ENCODE measurements at regions not wholly inside any gene's neighbourhood (a gene's known extent, or its start where the extent isn't known, plus 50 kb on each side); places are given as distances from the start of the nearest gene placed in this dataset.

- Histone ChIP-seq H3K36me3 (no peaks in the 10 kb centered on the region), H3K27me3 (replicated peaks; ENCODE audit: insufficient read depth) (no peaks in the 10 kb centered on the region), H3K9me3 (no peaks in the 10 kb centered on the region), H3K27ac (no peak overlapping the region), H3K4me3 (no peak overlapping the region), H3K4me1 (replicated peaks) (no peaks in the 10 kb centered on the region)
- intact Hi-C loops (cut with DNase I): no loop called here
- WGBS: 84% methylated on average over 6 of the region's 6 CpGs
- no peak for TF ChIP-seq POLR2AphosphoS5 (IDR thresholded peaks at IDR 0.05)
- no peak for TF ChIP-seq POLR2A (IDR thresholded peaks at IDR 0.05)
- TF ChIP-seq CTCF (IDR thresholded peaks at IDR 0.05): no peak
- DNase-seq (ENCODE audit: low spot score): no peak
Observed at GRCh38 chr22:27542602-27543001, 259.0 kb downstream of the MN1 start.

- Histone ChIP-seq H3K9me3 (no peaks in the 10 kb centered on the region), H3K36me3 (no peaks in the 10 kb centered on the region), H3K27ac (no peak overlapping the region), H3K27me3 (replicated peaks; ENCODE audit: insufficient read depth) (no peaks in the 10 kb centered on the region), H3K4me1 (replicated peaks) (no peaks in the 10 kb centered on the region), H3K4me3 (no peak overlapping the region)
- intact Hi-C loops (cut with DNase I): no loop called here
- no peak for DNase-seq (ENCODE audit: low spot score)
- TF ChIP-seq POLR2AphosphoS5 (IDR thresholded peaks at IDR 0.05) (no peak), POLR2A (IDR thresholded peaks at IDR 0.05) (no peak), CTCF (IDR thresholded peaks at IDR 0.05) (no peak)
- WGBS: 81% methylated on average over 2 of the region's 2 CpGs
Observed at GRCh38 chr22:27543460-27543859, 258.1 kb downstream of the MN1 start.

- Histone ChIP-seq H3K4me3 (no peak overlapping the region), H3K27ac (no peak overlapping the region), H3K9me3 (no peaks in the 10 kb centered on the region), H3K4me1 (replicated peaks) (no peaks in the 10 kb centered on the region), H3K27me3 (replicated peaks; ENCODE audit: insufficient read depth) (no peaks in the 10 kb centered on the region), H3K36me3 (no peaks in the 10 kb centered on the region)
- TF ChIP-seq CTCF (IDR thresholded peaks at IDR 0.05) (no peak), POLR2AphosphoS5 (IDR thresholded peaks at IDR 0.05) (no peak), POLR2A (IDR thresholded peaks at IDR 0.05) (no peak)
- WGBS: 65% methylated on average over 7 of the region's 7 CpGs
- intact Hi-C loops (cut with DNase I): no loop called here
- DNase-seq (ENCODE audit: low spot score): no peak
Observed at GRCh38 chr22:27545085-27545484, 256.5 kb downstream of the MN1 start.

- H3K4me3 ChIP-seq: no peak overlapping the region
- no peaks in the 10 kb centered on the region for H3K4me1 ChIP-seq (replicated peaks)
- no peak for TF ChIP-seq CTCF (IDR thresholded peaks at IDR 0.05)
- no peak for TF ChIP-seq POLR2AphosphoS5 (IDR thresholded peaks at IDR 0.05)
- TF ChIP-seq POLR2A (IDR thresholded peaks at IDR 0.05): no peak
- WGBS: 80% methylated on average over 18 of the region's 18 CpGs
- H3K9me3 ChIP-seq: no peaks in the 10 kb centered on the region
- intact Hi-C loops (cut with DNase I): no loop called here
- H3K27me3 ChIP-seq (replicated peaks; ENCODE audit: insufficient read depth): no peaks in the 10 kb centered on the region
- no peaks in the 10 kb centered on the region for H3K36me3 ChIP-seq
- DNase-seq (ENCODE audit: low spot score): no peak
- H3K27ac ChIP-seq: no peak overlapping the region
Observed at GRCh38 chr22:27546157-27546935, 255.2 kb downstream of the MN1 start.

GRCh38 chr22:27551402-27551801 is 250.2 kb downstream of the MN1 start:
- no peak for TF ChIP-seq POLR2A (IDR thresholded peaks at IDR 0.05)
- no peak for TF ChIP-seq CTCF (IDR thresholded peaks at IDR 0.05)
- TF ChIP-seq POLR2AphosphoS5 (IDR thresholded peaks at IDR 0.05): no peak
- H3K4me1 ChIP-seq (replicated peaks): no peaks in the 10 kb centered on the region
- H3K27ac ChIP-seq: no peak overlapping the region
- H3K4me3 ChIP-seq: no peak overlapping the region
- H3K27me3 ChIP-seq (replicated peaks; ENCODE audit: insufficient read depth): no peaks in the 10 kb centered on the region
- no peaks in the 10 kb centered on the region for H3K9me3 ChIP-seq
- intact Hi-C loops (cut with DNase I): no loop called here
- no peaks in the 10 kb centered on the region for H3K36me3 ChIP-seq
- DNase-seq (ENCODE audit: low spot score): no peak
- WGBS: 91% methylated on average over 7 of the region's 7 CpGs

Data from prostate gland (tissue), 2 donors.